DOHH2 (cell line): ENCODE measurements at regions not wholly inside any gene's neighbourhood (a gene's known extent, or its start where the extent isn't known, plus 50 kb on each side); places are given as distances from the start of the nearest gene placed in this dataset.

Experiments used
- EZH2phosphoT487 ChIP-seq: fragments of 200-600 bp; sonication (generic); IDR thresholded peaks from 2 replicates; pipeline ENCODE4 v1.6.1; 2017; ENCODE audit warnings: borderline replicate concordance, mild to moderate bottlenecking, antibody characterized with exemption, low read length, moderate library complexity, mixed read lengths
- TF ChIP-seq, protein P1 (sequence below): fragments of 200-600 bp; sonication (generic); IDR thresholded peaks from one replicate; pipeline ENCODE4 v1.5.1; 2014; ENCODE audit warnings: antibody characterized with exemption, mild to moderate bottlenecking, low read depth, low read length; ENCODE audit not compliant: poor library complexity, severe bottlenecking

DNA sequence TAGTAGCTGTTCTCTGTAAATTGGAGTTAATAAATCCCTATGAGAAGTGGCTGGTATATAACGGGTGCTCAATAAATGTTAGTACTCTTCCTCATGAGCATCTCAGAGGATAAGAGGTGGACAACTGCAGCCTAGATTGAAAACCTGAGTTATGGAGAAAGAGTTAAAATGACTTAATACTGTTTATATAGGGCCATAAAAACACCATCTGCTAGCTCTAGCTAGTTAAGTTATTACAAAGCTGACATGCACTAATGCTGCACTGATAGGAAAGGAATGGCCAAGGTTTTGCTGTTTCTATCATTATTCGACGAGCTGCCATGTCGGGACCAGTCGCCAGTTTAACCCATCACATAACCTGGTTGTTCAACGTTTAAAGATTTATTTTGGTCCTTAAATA lies 72.0 kb upstream of the SEL1L start:
- TF ChIP-seq EZH2phosphoT487, result no peak
- TF ChIP-seq, protein P1, sequence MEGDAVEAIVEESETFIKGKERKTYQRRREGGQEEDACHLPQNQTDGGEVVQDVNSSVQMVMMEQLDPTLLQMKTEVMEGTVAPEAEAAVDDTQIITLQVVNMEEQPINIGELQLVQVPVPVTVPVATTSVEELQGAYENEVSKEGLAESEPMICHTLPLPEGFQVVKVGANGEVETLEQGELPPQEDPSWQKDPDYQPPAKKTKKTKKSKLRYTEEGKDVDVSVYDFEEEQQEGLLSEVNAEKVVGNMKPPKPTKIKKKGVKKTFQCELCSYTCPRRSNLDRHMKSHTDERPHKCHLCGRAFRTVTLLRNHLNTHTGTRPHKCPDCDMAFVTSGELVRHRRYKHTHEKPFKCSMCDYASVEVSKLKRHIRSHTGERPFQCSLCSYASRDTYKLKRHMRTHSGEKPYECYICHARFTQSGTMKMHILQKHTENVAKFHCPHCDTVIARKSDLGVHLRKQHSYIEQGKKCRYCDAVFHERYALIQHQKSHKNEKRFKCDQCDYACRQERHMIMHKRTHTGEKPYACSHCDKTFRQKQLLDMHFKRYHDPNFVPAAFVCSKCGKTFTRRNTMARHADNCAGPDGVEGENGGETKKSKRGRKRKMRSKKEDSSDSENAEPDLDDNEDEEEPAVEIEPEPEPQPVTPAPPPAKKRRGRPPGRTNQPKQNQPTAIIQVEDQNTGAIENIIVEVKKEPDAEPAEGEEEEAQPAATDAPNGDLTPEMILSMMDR, result no peak
